Osteocyte (in vitro differentiated cells): ENCODE measurements at regions not wholly inside any gene's neighbourhood (a gene's known extent, or its start where the extent isn't known, plus 50 kb on each side); places are given as distances from the start of the nearest gene placed in this dataset.
"Not testable (repeated sequence)": the region's sequence is repeated elsewhere in the genome, so short reads cannot be mapped to it uniquely, and the experiment has no call there.

Experiments
- DNase-seq: peaks from one replicate; pipeline ENCODE4 v3.0.0; 2021; ENCODE audit warnings: mixed read lengths; ENCODE audit not compliant: unreplicated experiment; ENCODE audit errors: extremely low spot score
- H3K27ac Mint-ChIP-seq: one replicate; pipeline ENCODE4 v1.8.0; 2021; ENCODE audit warnings: mild to moderate bottlenecking, mixed read lengths; ENCODE audit not compliant: unreplicated experiment
- H3K27me3 Mint-ChIP-seq: one replicate; pipeline ENCODE4 v1.8.0; 2021; ENCODE audit warnings: mixed read lengths; ENCODE audit not compliant: unreplicated experiment
- H3K36me3 Mint-ChIP-seq: one replicate; pipeline ENCODE4 v1.8.0; 2021; ENCODE audit warnings: mixed read lengths; ENCODE audit not compliant: unreplicated experiment
- H3K4me1 Mint-ChIP-seq: one replicate; pipeline ENCODE4 v1.8.0; 2021; ENCODE audit warnings: mixed read lengths; ENCODE audit not compliant: unreplicated experiment
- H3K4me3 Mint-ChIP-seq: one replicate; pipeline ENCODE4 v1.8.0; 2021; ENCODE audit warnings: mild to moderate bottlenecking, moderate library complexity, mixed read lengths; ENCODE audit not compliant: unreplicated experiment
- H3K9me3 Mint-ChIP-seq: one replicate; pipeline ENCODE4 v1.8.0; 2021; ENCODE audit warnings: mixed read lengths; ENCODE audit not compliant: unreplicated experiment
- CTCF ChIP-seq: fragments of 200-600 bp; sonication (generic); IDR thresholded peaks from 2 replicates; pipeline ENCODE4 v1.5.0; 2021; ENCODE audit warnings: antibody characterized with exemption, mild to moderate bottlenecking, moderate library complexity

DNA sequence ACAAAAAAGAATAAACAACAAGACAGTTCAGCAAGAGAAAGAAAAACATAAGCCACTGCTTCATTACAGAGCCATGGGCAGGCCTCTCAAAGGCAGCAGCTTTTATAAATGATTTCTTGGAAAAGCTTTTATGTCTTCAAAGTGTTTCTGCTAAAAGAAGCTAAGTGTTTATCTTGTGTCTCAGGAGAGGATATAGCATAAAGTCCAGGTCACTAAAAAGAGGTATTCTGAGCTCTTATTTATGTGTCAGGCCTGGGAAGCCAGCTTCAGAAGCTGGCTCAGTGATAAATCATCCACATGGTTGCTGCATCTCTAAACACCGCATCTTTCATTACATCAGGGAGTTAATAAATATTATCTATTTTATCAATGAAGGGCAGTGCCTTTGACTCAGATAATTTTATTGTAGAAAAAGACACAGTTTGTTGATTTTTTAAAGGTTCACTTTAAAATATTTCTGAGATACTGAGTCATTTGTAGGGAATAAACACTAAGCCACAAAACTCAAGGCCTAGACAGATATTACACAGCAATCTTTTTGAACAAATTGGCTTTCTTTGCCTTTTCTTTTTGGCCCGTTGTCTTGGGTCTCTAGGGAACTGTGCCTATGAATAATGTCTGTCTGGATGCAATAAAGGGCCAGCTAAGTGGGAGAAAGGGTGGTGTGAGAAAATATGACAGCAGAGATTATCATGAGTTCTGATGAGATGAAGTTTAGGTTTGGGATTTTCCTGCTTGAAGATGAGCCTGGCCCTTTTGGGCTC, 1086.6 kb downstream of the UQCRFS1 start:
- DNase-seq: no peak
- no peak overlapping the region for H3K27ac Mint-ChIP-seq
- no peak for TF ChIP-seq CTCF
- no peak overlapping the region for H3K4me3 Mint-ChIP-seq
- no peaks in the 10 kb centered on the region for H3K36me3 Mint-ChIP-seq
- H3K9me3 Mint-ChIP-seq: peaks cover 36% of the 10 kb centered on the region
- no peaks in the 10 kb centered on the region for H3K27me3 Mint-ChIP-seq
- H3K4me1 Mint-ChIP-seq: no peaks in the 10 kb centered on the region

GRCh38 chr19:28122734-28123133, 1090.2 kb downstream of the UQCRFS1 start:
- no peak for DNase-seq
- Mint-ChIP-seq H3K9me3 (peaks cover 30% of the 10 kb centered on the region), H3K4me3 (no peak overlapping the region), H3K36me3 (no peaks in the 10 kb centered on the region), H3K4me1 (no peaks in the 10 kb centered on the region), H3K27ac (no peak overlapping the region), H3K27me3 (no peaks in the 10 kb centered on the region)
- no peak for TF ChIP-seq CTCF

GRCh38 chr19:28118235-28118634, 1094.7 kb downstream of the UQCRFS1 start:
- Mint-ChIP-seq H3K9me3 (peaks cover 16% of the 10 kb centered on the region), H3K4me1 (no peaks in the 10 kb centered on the region), H3K4me3 (no peak overlapping the region), H3K27ac (no peak overlapping the region), H3K27me3 (no peaks in the 10 kb centered on the region), H3K36me3 (no peaks in the 10 kb centered on the region)
- no peak for TF ChIP-seq CTCF
- DNase-seq: no peak

DNA sequence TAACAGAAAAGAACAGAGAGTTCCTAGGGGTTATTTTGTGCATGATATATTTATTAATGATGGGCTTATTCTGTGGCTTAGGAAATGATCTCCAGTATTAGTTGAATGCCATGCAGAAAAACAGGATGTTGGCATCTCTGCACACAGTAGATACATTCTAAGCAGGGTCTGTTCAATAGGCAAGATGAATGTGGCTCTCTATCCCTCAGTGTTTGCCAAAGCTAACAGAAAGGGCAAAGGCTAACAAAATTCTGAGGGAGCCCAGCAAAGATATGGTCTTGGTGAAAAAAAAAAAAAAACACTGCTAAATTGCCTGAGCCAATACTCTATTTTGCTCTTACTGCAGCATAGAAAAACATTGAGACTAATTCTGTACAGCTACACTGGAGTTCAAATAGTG, 1095.8 kb downstream of the UQCRFS1 start:
- Mint-ChIP-seq H3K4me3 (no peak overlapping the region), H3K9me3 (peaks cover 15% of the 10 kb centered on the region), H3K27ac (no peak overlapping the region), H3K4me1 (no peaks in the 10 kb centered on the region), H3K27me3 (no peaks in the 10 kb centered on the region), H3K36me3 (no peaks in the 10 kb centered on the region)
- DNase-seq: no peak
- no peak for TF ChIP-seq CTCF

GRCh38 chr19:28116379-28116778, 1096.6 kb downstream of the UQCRFS1 start:
- not testable (repeated sequence) for H3K36me3 Mint-ChIP-seq, H3K4me1 Mint-ChIP-seq, H3K4me3 Mint-ChIP-seq, H3K27me3 Mint-ChIP-seq, DNase-seq, H3K27ac Mint-ChIP-seq
- peaks cover 16% of the 10 kb centered on the region for H3K9me3 Mint-ChIP-seq

DNA sequence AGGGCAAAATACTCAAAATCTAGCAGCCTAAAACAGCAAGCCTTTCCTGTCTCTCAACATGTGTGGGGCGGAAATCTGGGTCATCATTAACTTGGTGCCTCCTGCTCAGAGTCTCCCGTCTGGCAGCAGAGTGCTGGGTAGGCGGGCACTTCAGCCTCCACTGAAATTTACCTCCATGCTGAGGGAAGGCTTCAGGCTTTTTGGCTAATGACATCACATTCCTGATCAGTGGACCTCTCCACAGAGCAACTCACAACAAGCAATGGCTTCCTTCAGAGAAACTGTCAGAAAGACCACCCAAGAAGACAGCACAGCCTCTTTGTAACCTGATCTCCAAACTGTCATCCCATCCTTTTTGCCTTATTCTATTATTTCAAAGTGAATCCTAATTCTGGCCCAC, 1109.0 kb downstream of the UQCRFS1 start:
- H3K4me3 Mint-ChIP-seq: no peak overlapping the region
- no peaks in the 10 kb centered on the region for H3K27me3 Mint-ChIP-seq
- no peaks in the 10 kb centered on the region for H3K4me1 Mint-ChIP-seq
- no peak overlapping the region for H3K27ac Mint-ChIP-seq
- no peaks in the 10 kb centered on the region for H3K36me3 Mint-ChIP-seq
- no peak for TF ChIP-seq CTCF
- H3K9me3 Mint-ChIP-seq: peaks cover 49% of the 10 kb centered on the region
- no peak for DNase-seq

GRCh38 chr19:28084659-28085157, 1128.2 kb downstream of the UQCRFS1 start:
- H3K4me1 Mint-ChIP-seq, H3K4me3 Mint-ChIP-seq, DNase-seq, H3K27me3 Mint-ChIP-seq, H3K27ac Mint-ChIP-seq, H3K36me3 Mint-ChIP-seq: not testable (repeated sequence)
- peaks cover 29% of the 10 kb centered on the region for H3K9me3 Mint-ChIP-seq
